Gastrocnemius medialis (tissue), 4 donors: ENCODE measurements at regions not wholly inside any gene's neighbourhood (a gene's known extent, or its start where the extent isn't known, plus 50 kb on each side); places are given as distances from the start of the nearest gene placed in this dataset.

Source experiments
- CTCF ChIP-seq, 5 experiments: fragments of 450-650 bp in 3 of 5; fragments of 200-600 bp in 2 of 5; sonication (generic) in 2 of 5; IDR thresholded peaks in 4 of 5; conservative IDR thresholded peaks in 1 of 5; 1 replicate in 4 of 5; 2 replicates in 1 of 5; pipeline ENCODE4 v1.5.1; 2016 to 2019; ENCODE audit warnings: antibody characterized with exemption in 5 of 5, mild to moderate bottlenecking in 3 of 5, moderate library complexity in 3 of 5
- POLR2A ChIP-seq, 2 donors: fragments of 450-650 bp; IDR thresholded peaks; one replicate each; pipeline ENCODE4 v1.6.1; 2017; ENCODE audit warnings: antibody characterized with exemption in 2 of 2, mild to moderate bottlenecking in 2 of 2, moderate library complexity in 2 of 2

GRCh38 chr6:85124472-85125354, 325.2 kb upstream of the NT5E start:
- TF ChIP-seq POLR2A (IDR thresholded peaks at IDR 0.05) (no peak), CTCF (IDR thresholded peaks at IDR 0.05 in 4 of 5, conservative IDR thresholded peaks at IDR 0.05 in 1 of 5) (no peak)
